G401.6 (cell line): ENCODE measurements at regions not wholly inside any gene's neighbourhood (a gene's known extent, or its start where the extent isn't known, plus 50 kb on each side); places are given as distances from the start of the nearest gene placed in this dataset.
A peak's percentile ranks its signal among the peaks of the same experiment; 100 is the strongest.
"Not testable (repeated sequence)": the region's sequence is repeated elsewhere in the genome, so short reads cannot be mapped to it uniquely, and the experiment has no call there.

ENCODE experiments used
- FAIRE-seq: peaks from 2 replicates; lab custom pipeline; 2012; peaks lifted over from hg19 to GRCh38; lab: Jason Lieb, UNC

DNA sequence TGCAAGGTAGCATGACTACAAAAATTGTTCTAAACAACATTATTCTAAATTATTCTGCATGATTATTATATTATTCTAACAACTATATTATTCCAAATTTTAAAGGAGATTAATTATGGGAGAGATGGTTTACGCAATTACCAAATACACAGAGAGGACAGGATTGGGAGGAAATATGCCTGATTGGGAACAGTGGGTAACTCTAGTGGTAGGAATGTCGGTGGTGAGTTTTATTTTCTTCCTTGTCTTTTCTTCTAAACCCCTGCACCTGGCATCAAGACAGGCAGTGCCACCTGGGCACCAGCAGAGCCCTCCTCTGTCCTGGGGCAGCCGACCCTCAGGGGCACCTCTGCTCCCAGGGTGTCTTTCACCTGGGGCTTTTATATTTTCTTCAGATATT, 357.6 kb downstream of the BCL2L11 start:
- not testable (repeated sequence) for FAIRE-seq

DNA sequence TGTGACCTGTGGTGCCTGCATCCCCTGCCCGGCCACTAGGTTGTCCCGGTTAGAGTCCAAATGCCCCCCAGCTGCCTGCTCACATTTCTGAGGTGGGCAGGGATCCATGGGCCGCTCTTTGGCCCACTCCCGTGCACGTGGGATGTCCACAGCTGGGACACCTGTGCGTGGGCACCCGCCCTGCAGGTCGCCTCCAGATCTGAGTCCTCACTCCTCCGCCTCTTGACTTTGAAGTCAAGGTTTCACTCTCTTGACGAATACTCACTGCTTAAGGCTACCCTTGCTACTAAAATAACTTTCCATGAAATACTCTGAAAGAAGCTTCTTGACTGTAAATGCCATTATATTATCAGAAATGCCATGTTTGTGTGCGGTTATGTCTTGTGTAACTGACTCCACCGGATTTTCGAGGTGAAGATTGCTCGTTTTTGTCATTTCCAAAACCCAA, 358.2 kb downstream of the BCL2L11 start:
- not testable (repeated sequence) for FAIRE-seq

DNA sequence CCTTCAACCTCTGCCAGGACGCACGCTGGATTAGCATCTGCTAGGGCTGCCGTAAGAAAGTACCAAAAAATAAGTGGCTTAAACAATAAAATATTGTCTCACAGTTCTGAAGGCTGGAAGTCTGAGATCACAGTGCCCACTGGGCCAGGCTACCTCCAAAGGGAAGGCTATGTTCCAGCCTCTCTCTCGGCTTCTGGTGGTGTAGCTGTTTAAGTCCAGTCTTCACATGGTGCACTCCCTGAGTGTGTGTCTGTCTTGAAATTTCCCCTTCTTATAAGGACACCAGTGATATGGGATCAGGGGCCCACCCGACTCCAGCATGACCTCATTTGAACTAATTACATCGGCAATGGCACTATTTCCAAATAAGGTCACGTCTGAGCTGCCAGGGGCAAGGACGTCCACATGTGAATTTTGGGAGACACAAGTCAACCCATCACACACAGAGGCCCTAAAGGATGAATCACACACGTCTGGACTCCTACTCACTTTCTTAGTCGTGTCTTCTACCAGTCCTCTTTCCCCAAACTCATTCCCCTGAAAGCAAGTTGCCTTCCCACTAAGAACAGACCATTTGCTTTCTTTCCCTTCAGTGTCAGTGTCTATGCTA, 359.4 kb downstream of the BCL2L11 start:
- not testable (repeated sequence) for FAIRE-seq

DNA sequence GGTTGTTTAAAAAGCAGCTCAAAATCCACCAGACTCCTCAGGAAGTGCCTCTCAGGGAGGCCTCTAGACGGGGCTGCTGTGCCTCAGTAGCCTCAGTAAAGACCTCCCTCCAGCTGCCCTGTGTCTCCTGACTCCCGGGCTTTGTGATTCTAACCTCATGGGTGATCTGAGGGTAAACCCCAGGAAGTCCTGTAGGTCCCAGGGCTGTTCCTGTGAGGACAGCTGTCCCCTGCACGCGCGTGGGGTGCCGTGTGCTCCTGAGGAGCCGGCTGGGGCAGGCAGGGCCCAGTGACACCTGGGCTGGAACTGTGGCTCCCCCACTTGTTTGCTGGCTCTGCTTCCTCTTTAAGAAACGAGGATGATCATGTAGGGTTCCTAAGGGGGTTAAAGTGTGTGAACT, 359.9 kb downstream of the BCL2L11 start:
- FAIRE-seq = not testable (repeated sequence)

DNA sequence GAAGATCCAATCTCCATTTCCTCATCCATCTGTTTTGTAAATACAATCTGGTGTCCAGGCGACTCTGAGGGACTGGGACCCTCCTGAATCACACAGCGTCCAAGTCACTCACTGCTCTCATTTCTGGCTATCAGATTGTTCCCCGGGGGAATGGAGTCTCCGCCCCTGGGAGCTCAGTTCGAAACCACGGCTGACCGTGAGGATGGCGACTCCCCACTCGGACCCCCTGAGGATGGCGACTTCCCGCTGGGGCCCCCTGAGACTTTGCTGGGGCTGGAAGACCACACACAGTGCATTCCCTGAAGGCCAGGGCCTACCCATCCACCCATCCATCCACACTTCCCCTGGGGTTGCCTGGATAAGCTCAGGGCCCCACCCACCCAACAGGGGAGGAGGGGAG, 360.5 kb downstream of the BCL2L11 start:
- FAIRE-seq = not testable (repeated sequence)

DNA sequence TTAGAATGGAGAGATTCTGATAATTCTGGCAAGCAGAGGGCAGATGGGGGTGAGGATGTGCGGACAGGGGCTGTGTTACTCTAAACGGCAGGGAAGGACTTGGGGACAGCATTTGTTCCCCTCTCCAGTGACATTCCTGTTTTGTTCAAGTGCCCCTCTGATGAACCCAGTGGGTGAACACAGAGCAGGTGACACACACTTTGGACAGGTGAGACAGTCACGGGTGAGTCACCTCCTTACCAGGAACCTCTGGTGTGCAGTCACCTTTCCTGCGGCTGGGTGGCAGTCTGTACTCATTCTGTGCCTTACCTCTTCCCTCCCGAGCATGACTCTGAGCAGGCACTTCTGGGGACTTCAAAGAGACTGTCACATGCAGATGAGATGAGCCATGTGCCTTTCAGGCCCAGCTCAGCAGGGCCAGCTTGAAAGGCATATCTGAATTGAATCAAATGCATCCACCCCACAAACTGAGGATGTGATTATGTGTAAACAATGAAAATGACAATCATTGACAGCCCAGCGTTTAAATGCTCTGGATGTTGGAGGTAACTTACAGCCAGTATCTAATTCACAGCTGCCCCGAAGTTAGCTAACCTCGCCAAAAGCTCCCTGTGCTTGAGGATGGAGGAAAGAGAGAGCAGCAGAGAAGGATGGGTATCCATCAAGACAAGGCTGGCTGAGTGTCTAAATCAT, 362.4 kb downstream of the BCL2L11 start:
- FAIRE-seq = not testable (repeated sequence)

- not testable (repeated sequence) for FAIRE-seq
Observed at GRCh38 chr2:111484097-111484496, 363.4 kb downstream of the BCL2L11 start.

DNA sequence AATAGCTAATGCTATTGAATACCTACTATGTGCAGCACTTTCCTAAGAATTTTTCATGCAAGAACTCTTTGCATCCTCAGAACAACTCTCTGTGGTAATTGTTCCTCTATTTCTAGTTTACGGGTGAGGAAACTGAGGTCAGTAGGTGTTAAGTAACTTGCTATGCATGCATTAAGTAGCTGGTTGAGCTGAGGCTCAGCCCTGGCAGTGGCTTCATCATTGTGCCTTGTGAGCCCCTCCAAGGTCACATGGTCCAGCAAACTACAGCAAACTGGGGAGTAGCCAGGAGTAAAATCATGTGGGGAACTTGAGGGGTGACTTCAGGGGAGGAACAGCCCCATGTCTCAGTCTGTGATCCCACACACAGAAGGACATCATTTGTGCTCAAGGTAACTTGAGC, 365.2 kb downstream of the BCL2L11 start:
- not testable (repeated sequence) for FAIRE-seq

DNA sequence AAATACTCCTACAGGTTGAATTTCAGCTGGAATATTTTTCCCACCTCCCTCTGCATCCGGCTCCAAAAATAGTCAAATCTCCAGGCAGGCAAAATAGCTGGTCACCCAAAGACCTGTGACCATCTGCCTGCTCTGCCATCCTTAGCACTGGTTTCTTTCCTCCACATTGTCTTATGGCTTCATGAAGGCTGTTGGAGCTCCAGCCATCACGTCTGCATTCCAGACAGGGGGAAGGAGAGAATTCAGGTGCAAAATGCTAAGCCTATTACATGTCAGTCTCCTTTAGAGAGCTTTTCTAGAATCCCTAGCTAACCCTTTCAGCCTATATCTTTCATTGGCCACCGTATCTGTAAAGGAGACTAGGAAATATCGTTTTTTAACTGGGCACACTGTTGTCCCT, 367.7 kb downstream of the BCL2L11 start:
- not testable (repeated sequence) for FAIRE-seq

DNA sequence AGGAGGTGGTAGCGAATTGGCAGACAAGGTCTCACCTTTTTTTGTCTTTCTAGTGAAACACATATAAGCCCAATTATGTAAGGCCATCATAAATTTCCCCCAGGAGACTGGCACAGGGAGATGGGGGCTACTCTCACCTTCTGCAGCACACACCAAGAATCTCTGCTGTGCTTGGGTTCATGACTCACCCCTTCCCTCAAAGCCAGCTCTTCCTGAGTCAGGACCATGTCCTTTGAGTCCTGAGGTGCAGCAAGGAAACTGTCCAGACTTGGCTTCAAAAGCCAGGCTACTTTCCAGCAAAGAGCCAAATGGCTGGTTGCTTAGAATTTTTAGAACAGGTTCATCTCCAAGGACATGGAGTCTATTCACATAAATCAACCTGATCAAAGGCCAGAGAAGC, 368.7 kb downstream of the BCL2L11 start:
- FAIRE-seq = not testable (repeated sequence)

GRCh38 chr2:111491181-111491580, 370.5 kb downstream of the BCL2L11 start:
- not testable (repeated sequence) for FAIRE-seq

GRCh38 chr2:111491614-111492013, 370.9 kb downstream of the BCL2L11 start:
- not testable (repeated sequence) for FAIRE-seq

DNA sequence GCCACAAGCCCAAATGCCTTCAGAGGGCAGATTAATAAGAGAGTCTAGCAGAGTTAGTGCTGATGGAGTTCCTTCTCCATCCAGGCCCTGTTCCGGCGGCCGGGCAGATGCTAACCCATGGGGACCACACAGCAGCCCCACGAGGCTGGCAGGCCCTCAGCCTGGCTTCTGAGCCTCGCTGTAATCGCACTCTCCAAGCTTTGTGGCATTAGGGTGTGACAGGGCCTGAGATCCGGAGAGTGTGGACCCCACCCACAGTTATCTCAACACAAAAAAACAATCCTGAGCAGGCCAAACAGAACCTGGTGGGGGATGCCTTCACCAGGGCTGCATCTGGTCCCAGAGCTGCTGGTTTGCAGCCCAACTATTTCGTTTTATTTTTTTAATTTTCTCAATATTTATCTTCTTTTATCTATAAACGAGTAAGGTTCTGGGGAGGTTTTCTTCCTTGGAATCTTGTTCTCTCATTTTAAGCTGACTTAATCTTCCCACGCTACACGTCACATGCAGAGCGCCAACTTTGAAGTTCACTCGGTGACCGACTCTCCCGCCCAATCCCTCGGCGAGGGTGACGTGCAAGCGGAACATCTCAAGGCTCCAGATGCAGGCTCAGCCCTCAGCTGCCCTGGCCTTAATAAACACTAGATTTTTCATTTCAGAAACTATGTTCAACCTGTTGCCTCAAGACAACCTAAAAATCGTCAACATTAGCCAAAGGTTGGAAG, 372.4 kb downstream of the BCL2L11 start:
- FAIRE-seq = not testable (repeated sequence)

DNA sequence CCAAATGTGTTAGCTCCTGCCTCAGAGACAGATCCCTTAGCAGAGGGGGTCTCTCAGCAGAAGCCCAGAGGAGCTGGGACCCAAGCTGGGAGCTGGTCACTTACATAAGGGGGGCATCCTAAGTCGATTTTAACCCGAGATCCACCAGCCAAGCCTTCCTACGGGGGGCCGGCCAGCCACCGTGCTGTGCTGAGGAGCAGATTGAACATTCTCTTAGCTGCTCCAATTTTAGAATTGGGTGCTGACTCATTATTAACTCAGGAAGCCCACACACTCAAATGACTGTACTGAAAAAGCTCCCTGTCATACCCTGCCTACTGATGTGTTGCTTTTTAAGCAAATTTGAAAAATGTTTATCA, 373.0 kb downstream of the BCL2L11 start:
- FAIRE-seq = not testable (repeated sequence)

DNA sequence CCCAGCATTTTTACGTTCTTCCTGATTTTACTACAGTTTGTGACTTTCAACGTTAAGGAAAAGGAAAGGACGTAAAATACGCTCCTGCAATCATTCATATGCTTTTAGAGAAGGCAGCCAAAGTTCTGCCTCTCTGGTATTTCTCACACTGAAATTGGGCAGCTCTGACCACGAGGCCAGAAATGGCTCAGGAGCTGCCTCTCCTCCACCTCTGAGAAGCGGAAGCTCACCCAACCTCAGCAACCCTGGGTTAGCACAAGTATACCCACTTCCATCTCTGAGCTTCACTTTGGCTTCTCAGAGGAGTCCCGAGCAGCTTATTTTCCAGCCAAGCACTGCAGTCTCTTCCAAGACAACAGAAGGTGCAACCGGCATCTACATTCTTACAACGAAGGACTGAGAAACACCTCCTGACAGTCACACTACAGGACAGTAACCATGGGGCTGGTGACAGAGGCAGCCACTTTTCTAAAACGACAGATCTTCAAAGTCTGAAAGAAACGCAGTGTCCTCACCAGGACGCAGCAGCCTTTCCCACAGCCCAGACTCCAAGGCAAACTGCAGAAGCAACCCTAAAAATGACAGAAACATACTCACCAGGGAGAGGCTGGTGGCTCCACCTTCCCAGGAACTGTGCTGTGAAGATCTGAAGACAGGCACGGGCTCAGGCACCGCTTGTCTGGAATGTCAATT, 373.7 kb downstream of the BCL2L11 start:
- not testable (repeated sequence) for FAIRE-seq

GRCh38 chr2:111494981-111495315, 374.2 kb downstream of the BCL2L11 start:
- FAIRE-seq = peak; percentile 97

DNA sequence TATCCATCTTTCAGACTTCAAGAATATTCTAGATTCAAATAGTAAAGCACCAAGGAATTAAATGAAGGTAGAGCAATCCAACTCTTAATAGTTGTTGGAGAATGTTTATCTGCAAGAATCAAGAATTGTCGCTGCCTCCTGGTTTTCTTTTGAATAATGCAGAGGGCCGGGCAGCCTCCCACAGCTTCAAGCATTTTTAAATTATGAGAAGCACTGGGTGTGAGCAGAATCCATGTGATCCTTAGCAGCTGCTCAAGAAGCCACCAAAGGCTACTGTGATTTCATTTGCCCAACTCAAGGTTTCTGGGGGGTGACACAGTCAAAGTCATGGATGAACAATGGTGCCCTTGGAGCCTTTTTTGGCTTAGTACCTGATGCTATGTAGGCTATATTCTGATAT, 374.9 kb downstream of the BCL2L11 start:
- FAIRE-seq = peak; percentile 31

DNA sequence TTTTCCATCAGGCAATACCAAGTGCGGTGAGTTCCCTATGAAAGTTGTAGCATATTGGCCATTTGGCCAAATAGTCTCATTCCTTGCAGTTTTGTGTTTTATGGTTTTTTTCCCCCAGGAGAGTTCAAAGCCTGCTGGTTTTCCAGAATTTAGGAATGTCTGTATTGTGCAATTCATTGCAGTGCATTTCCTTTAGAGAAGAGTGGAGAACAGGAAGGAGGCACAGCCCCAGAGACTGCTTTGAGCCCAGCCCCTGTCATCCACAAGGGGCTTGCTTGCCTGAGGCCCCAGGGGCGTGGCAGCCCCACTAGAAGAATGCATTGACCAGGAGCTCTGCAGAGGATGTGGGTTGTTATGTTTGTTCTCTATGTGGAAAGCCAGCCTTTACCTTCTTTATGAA, 375.5 kb downstream of the BCL2L11 start:
- FAIRE-seq = peak; percentile 86

GRCh38 chr2:111496860-111497259, 376.1 kb downstream of the BCL2L11 start:
- not testable (repeated sequence) for FAIRE-seq

GRCh38 chr2:111497270-111497669, 376.6 kb downstream of the BCL2L11 start:
- FAIRE-seq = not testable (repeated sequence)

- FAIRE-seq = peak; percentile 17
Observed at GRCh38 chr2:111500536-111501062, 379.9 kb downstream of the BCL2L11 start.

DNA sequence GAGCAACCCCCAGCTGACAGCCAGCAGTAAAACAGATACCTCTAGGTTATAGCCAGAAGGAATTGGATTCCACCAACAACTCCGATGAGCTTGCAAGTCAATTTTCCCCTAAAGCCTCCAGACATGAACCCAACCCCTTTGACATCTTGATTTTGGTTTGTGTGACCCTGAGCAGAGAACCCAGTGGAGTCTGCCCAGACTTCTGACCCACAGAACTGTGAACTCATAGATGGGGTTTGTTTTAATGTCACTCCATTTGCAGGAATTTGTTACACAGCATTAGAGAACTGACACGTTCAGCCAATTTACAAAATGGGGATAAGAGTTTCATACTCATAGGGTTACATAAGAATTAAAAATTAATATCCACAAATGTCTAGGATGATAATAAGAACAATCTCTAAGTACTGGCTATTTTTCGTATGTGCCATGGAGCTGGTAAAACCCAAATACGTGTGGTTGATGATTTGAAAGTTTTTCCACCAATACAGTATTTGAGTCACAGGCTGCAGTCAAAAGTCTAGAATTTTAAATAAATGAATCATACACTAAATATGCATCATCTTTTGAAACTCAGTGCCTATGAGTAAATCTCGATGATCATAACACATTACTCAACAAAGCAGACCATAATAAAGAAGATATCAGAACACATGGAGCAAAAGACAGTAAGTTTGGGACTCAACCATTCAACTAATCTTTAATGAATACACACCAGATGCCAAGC, 380.0 kb downstream of the ANAPC1 start:
- FAIRE-seq = not testable (repeated sequence)
